Kidney (tissue), 13 donors: ENCODE measurements at regions not wholly inside any gene's neighbourhood (a gene's known extent, or its start where the extent isn't known, plus 50 kb on each side); places are given as distances from the start of the nearest gene placed in this dataset.

Source experiments
- DNase-seq, 5 donors: peaks; one replicate each; pipeline ENCODE4 v3.0.0-alpha.2; 2013 to 2020
- FAIRE-seq: peaks from 2 replicates; lab custom pipeline; 2012; peaks lifted over from hg19 to GRCh38; lab: Jason Lieb, UNC
- H3K27ac ChIP-seq, 2 donors: one replicate each; pipeline ENCODE4 v1.7.0; 2013; ENCODE audit warnings: low read depth in 2 of 2, low read length in 2 of 2, inconsistent platforms in 1 of 2
- H3K27me3 ChIP-seq: one replicate; pipeline ENCODE4 v1.7.1; 2013; ENCODE audit warnings: low read length, inconsistent platforms; ENCODE audit not compliant: control insufficient read depth, insufficient read depth
- H3K36me3 ChIP-seq, 3 donors: one replicate each; pipeline versions ENCODE4 v1.7.0 to v1.7.1; 2013; ENCODE audit warnings: low read length in 3 of 3, control low read depth in 1 of 3, inconsistent platforms in 1 of 3; ENCODE audit not compliant: insufficient read depth in 3 of 3, control insufficient read depth in 2 of 3
- H3K4me1 ChIP-seq, 3 donors: one replicate each; pipeline versions ENCODE4 v1.7.0 to v1.7.1; 2013; ENCODE audit warnings: low read length in 3 of 3, inconsistent platforms in 1 of 3, low read depth in 1 of 3; ENCODE audit not compliant: control insufficient read depth in 2 of 3, insufficient read depth in 2 of 3
- H3K4me3 ChIP-seq, 3 donors: one replicate each; pipeline versions ENCODE4 v1.7.0 to v1.8.1; 2013; ENCODE audit warnings: low read length in 3 of 3, control low read depth in 1 of 3, inconsistent platforms in 1 of 3
- H3K9ac ChIP-seq, 3 donors: one replicate each; pipeline versions ENCODE4 v1.7.0 to v1.7.1; 2013; ENCODE audit warnings: low read length in 3 of 3, control low read depth in 1 of 3, inconsistent platforms in 1 of 3
- H3K9me3 ChIP-seq, 3 donors: one replicate each; pipeline versions ENCODE4 v1.7.0 to v1.7.1; 2013; ENCODE audit warnings: low read length in 3 of 3, control low read depth in 1 of 3, inconsistent platforms in 1 of 3; ENCODE audit not compliant: control insufficient read depth in 2 of 3, insufficient read depth in 1 of 3
- intact Hi-C: fragments of 100-400 bp; cut with DNase I; formaldehyde crosslinking; loops from one replicate; pipeline ENCODE4 v1.11.1; 2022
- TF ChIP-seq, protein P1 (sequence below): IDR thresholded peaks from 3 replicates; pipeline ENCODE4 v1.5.1; 2012; ENCODE audit warnings: mild to moderate bottlenecking, moderate library complexity, borderline replicate concordance; ENCODE audit not compliant: insufficient read depth; ENCODE audit errors: extremely low read depth
- donor health status: control.
- donor health status: control.
- donor health status: control.
- donor health status: control.
- donor health status: control.
- donor health status: DM: yes; HTN: yes; CAD: no.
- donor health status: Normal renal cell carcinoma (clear cell type).

DNA sequence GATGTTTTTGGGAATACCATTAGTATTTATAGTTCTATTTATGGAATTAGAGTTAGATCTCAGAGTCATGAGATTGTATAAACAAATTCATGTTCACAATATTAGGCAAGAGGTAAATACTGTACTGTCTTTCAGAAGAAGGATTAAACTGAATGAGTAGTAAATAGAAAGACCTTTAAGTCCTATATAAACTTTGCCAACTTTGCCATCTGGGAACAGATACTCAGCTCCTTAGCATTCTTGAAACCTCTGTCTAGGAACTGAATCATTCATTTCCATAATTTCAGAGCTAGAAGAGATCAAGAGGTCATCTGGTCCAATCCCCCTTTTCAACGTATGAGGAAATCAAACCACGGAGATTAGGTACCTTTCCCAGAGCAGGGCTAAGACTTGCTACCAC lies 141.1 kb downstream of the CAND1 start:
- peaks cover 0 to 3% (median 0%) of the 10 kb centered on the region in 3 donors for H3K9me3 ChIP-seq
- TF ChIP-seq, protein P1, sequence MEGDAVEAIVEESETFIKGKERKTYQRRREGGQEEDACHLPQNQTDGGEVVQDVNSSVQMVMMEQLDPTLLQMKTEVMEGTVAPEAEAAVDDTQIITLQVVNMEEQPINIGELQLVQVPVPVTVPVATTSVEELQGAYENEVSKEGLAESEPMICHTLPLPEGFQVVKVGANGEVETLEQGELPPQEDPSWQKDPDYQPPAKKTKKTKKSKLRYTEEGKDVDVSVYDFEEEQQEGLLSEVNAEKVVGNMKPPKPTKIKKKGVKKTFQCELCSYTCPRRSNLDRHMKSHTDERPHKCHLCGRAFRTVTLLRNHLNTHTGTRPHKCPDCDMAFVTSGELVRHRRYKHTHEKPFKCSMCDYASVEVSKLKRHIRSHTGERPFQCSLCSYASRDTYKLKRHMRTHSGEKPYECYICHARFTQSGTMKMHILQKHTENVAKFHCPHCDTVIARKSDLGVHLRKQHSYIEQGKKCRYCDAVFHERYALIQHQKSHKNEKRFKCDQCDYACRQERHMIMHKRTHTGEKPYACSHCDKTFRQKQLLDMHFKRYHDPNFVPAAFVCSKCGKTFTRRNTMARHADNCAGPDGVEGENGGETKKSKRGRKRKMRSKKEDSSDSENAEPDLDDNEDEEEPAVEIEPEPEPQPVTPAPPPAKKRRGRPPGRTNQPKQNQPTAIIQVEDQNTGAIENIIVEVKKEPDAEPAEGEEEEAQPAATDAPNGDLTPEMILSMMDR: no peak
- FAIRE-seq (no peak), DNase-seq (no peak)
- H3K9ac ChIP-seq: no peak overlapping the region
- H3K4me1 ChIP-seq: no peaks in the 10 kb centered on the region
- no peaks in the 10 kb centered on the region for H3K27me3 ChIP-seq
- H3K27ac ChIP-seq: no peak overlapping the region
- no peaks in the 10 kb centered on the region for H3K36me3 ChIP-seq
- intact Hi-C loops: no loop called here
- H3K4me3 ChIP-seq: no peak overlapping the region

DNA sequence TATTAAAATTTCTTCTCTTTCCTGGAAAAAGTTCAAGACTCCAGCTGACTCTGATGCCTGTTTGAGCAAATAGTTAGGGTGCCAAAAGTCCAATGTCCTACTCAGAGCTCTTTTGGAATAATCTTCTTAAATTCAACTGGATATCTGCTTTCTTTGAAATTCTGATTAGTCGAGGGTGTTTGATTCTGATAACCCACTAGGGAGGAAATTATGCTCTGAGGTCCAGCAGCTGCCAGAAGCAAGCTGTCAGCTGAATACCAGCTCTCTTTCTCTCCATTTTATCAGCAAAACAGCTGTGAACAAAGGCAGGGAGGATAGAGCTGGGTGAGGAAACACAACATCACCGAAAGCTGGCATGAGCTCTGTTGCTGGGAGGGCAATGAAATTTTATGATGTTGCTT lies 141.5 kb downstream of the CAND1 start:
- intact Hi-C loops: no loop called here
- Histone ChIP-seq H3K27me3 (no peaks in the 10 kb centered on the region), H3K9me3 (peaks cover 0 to 3% (median 0%) of the 10 kb centered on the region in 3 donors), H3K9ac (no peak overlapping the region), H3K27ac (no peak overlapping the region), H3K4me1 (no peaks in the 10 kb centered on the region), H3K4me3 (no peak overlapping the region), H3K36me3 (no peaks in the 10 kb centered on the region)
- TF ChIP-seq, protein P1: no peak
- no peak for DNase-seq
- no peak for FAIRE-seq

DNA sequence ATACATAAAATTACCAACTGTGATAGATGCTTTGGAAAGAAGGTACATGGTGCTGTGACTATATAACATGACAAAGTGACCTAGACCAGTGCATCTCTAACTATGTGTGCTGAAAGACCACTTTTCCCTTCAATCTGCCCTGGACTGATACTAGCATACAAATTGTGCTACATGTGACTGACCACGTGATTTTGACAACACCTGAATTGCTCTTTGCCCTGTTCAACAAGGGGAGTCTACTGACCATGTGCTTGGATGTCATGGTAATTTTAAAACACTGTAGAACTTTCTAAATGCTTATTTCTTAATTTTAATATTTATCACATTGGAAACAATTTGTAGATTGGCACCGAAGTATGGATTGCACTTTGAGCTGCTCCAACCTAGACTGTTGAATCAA lies 142.4 kb downstream of the CAND1 start:
- intact Hi-C loops: no loop called here
- TF ChIP-seq, protein P1: no peak
- Histone ChIP-seq H3K27ac (no peak overlapping the region), H3K9ac (no peak overlapping the region), H3K4me1 (no peaks in the 10 kb centered on the region), H3K27me3 (no peaks in the 10 kb centered on the region), H3K36me3 (no peaks in the 10 kb centered on the region), H3K4me3 (no peak overlapping the region), H3K9me3 (peaks cover 0 to 3% (median 0%) of the 10 kb centered on the region in 3 donors)
- DNase-seq (no peak), FAIRE-seq (no peak)

DNA sequence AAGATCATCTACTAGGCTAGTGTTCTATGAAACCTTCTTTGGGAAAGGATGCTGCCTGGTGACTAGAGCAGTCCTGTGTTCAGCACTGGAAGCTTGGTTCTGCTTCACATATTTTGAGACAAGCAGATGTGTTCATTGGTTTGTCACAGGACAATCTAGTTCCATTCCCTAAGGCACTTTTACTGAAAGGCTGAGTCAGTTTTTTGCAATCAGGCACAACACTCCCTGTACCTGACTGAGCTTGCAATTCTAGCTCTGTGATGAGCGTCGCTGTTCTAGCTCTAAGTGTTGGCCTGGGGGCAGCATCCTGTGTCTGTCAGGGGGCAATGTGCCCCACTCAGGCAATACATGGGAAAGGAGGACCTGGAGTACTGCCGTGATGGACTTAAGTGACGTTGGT lies 144.4 kb downstream of the CAND1 start:
- FAIRE-seq (no peak), DNase-seq (no peak)
- Histone ChIP-seq H3K36me3 (no peaks in the 10 kb centered on the region), H3K4me3 (no peak overlapping the region), H3K27ac (no peak overlapping the region), H3K9me3 (peaks cover 0 to 3% (median 0%) of the 10 kb centered on the region in 3 donors), H3K9ac (no peak overlapping the region), H3K27me3 (no peaks in the 10 kb centered on the region), H3K4me1 (no peaks in the 10 kb centered on the region)
- TF ChIP-seq, protein P1: no peak
- intact Hi-C loops: no loop called here
